Inflammatory macrophage (primary cell): ENCODE measurements at regions not wholly inside any gene's neighbourhood (a gene's known extent, or its start where the extent isn't known, plus 50 kb on each side); places are given as distances from the start of the nearest gene placed in this dataset.

Experiments used
- DNase-seq, 2 donors: peaks; one replicate each; pipeline ENCODE4 v3.0.0-alpha.2; 2020 to 2022

DNA sequence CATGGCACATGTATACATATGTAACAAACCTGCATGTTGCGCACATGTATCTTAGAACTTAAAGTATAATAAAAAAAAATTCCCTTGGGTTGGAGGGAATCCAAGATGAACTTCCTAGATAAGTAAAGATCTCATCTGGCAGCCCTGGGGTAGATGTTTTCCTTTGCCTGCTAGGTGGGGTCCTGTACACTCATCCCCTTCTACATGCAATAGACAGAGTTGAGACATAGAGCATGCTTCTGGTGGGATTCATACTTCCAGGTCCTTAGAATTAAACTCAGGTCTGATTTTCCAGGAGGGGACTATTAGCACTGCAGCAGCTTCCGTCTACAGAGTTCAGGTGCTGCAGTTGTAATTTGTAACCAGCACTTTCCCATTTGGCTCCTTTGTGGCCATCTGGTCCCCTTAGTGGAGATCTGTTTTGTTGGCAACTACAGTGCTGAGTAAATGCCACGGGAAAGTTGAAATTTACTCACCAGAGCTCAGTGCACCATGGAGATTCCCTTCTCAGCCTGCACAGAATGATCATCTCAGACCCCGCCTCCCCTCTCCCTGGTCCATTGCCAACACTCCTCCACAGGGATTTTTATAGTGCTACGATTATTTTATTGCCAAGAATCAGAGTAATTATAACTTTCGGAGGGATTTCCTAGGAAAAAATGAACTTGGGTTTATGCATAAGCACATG is 220.1 kb upstream of the E2F8 start:
- DNase-seq = no peak

DNA sequence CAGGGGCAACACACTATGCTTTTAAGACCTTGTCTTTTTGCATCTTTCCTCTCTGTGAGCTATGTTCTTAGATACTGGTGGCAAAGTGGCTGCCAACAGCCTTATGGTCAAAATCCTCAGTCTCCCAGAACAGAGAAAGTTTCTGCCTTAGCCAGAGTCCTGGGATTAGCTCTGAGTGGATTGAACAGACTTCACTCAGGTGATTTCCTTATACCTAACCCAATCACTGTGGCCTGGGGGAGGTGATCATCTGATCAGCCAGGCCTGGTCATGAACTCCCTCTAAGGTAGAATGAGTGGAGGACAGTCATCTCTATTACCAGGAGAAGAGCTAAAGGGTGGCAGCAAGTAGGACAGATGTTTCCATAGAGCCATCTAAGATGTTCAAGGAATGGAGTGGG is 218.5 kb upstream of the E2F8 start:
- DNase-seq = no peak

DNA sequence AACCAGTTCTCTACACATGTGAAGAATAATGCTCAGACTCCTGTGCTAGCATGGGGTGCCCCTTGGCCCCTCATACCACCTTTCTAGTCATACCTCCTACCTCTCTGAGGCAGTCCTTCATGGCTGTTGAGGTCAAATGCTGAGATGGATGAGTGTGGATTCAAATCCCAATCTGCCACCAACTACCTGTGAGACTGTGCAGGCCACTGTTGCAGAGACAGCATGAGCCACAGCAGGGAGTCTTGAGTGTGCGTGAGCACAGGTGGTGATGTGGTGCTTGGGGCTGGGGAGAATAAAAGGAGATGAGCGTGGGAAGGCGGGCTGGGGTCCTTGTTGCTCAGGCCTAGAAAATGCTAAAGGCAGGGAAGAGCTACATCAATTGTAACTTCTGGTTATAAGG is 218.0 kb upstream of the E2F8 start:
- no peak for DNase-seq

DNA sequence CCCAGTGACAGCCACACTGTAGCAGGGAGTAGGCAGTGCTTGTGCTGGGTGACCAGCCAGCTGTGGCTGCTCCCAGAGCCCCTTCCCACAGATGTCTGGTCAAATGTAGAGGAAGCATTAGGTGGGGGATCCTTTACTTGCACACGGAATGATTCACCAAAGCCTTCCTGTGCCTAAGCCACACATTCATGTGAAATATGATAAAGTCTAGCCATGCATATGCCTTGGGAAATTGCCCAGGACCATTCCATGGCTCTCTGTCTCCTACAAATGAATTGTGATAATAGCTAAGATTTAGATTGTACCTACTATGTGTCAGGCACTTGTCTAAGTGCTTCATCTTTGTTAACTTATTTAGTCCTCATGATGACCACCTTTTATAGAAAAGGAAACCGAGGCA is 217.5 kb upstream of the E2F8 start:
- no peak for DNase-seq

DNA sequence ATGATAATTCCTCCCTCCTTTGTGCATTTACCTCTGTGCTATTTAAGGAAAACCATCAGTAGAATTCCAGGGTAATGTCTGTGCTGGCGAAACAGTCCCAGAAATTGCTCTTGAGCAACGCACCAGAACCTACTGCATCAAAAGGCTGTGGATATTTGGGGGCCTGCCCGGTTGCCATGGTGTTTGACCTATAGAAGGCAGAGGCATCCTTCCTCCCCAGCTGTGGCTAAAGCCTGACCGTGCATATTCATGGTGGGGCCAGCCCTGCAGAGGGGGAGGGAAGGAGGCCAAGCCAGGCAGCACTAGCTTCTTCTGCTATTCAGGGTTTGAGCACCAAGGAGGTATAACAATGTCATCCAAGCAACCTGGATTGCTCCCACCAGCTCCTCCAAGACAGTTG is 215.0 kb upstream of the E2F8 start:
- DNase-seq = no peak

DNA sequence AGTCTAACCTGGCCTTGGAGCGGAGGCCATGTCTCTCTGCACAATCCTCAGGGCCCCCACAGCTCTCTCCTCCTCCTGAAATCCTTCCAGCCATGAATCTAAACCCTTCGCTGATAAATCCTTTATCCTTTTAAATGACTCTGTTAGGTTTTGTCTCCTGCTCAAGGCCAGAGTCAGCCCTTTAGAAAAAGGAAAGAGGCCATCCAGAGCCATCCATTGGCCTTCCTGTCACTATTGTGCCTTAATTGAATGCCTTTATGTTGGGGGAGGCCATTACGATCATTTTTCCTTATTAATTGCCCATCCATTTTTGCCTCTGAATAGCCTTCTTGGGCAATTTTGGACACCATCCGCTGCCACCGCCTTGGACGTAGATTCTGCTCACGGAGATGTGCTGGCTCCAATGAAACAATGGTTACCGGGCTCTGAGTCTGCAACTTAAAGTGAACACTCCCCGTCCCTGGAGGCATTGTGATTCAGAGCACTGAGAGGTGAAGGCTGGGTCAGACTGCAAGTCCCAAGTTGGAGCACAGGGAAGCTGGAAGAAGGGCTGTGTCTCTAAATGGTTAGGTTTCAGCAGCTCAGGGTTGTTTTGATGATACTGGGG is 213.0 kb upstream of the E2F8 start:
- no peak for DNase-seq

DNA sequence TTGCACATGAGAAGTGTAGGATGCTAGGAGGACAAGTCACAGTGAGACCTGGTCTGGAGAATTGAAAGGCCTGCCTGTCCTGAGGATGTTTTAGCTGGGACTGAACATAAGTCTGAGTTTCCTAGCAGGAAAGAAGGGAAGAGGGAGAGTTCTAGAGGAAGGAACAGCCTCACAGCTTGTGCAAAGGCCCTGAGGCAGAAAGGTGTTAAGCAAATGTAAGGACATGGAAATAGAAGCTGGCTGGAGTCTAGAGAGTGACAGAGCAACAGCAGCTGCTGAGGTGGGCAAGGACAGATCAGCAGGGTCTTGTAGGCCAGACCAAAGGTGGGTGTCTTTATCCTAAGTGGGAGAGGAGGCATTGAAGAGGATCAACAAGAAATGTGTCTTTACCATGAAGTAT is 210.9 kb upstream of the E2F8 start:
- DNase-seq = no peak

DNA sequence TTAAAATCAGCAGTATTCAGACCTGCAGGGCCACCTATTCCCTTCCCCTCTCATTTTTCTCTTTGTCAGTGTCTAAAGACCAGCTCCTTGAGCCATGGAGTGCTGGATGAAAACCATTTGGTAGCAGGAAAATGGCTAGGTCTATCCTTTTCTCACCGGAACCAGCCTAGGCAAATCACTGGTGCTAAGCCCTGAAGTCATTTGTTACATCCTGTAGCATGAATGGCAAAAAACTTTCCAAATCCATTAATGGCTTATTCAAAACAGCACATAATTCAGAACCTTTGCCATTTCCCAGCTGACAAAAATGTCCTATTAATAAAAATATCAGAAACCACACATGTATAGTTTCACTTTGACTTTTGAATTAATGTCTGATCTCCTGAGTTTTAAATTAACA is 209.5 kb upstream of the E2F8 start:
- DNase-seq = no peak

DNA sequence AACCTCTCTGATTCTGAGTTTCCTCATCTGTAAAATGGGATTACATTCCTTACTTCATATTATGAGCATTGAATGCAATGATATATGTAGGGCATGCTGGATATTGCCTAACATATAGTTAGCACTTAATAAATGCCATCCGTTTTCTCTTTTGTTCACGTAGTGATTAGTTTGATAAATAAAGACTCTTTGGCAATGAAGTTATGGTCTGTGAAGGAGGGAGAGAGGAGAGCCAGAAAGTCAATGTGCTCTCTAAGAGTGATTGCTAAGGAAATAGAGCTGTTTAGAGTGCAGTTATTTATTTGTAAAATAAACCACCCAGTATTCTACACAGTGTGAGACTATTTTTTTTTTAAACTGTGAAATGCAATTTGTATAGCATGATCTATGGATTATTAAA is 207.9 kb upstream of the E2F8 start:
- no peak for DNase-seq

DNA sequence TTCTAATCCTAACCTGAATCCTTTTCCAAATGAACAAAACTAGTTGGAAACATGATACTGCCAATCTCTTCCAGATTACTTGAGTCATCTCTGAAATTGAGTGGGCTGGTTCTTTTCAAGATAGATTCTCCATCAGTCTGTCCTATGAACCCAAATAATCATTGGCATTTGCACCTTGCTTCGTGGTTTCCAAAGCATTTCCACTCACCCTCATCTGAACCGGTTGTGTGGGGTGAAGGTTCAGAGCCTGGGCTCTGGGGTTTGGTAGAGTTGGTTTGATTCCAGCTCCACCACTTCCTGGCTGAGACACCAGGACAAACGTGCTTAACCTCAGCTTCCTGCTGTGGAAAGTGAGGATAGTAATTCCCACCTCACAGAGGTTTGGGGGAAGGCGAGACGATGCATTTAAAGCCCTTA is 206.4 kb upstream of the E2F8 start:
- DNase-seq = no peak

DNA sequence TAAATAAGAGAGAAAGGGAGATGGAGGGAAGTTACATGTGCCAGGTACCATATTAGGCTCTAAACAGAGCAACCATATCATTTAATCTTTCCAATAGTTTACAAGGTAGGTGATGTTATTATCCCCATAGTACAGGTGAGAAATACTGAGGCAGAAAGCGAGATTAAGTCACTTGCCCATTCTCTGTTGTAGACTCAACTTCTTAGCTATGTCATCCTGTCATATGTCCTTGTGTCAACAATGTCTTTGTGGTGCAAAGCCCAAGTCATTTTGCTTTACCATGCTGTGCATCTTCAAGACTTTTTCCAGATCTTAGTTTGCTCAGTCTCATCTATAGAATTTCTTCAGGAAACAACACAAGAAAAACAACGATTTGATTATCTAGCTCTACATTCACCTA is 205.0 kb upstream of the E2F8 start:
- no peak for DNase-seq

DNA sequence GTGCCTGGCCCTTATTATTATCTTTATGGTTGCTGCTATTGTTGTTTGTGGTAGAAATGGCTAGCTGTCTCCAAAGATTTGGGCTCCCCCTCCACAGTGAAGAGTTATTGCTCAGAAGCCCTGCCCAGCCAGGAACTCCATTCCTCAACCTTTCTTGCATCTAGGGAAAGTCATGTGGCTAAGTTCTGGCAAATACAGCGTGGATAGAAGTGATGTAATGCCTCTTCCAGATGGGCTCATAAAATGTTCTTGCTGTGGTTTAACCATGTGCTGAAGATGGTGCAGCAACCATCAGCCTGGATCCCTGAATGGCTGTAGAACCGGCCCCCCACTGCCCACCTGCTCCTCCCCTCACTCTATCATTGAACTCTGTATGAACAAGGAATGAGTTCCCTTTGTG is 203.5 kb upstream of the E2F8 start:
- no peak for DNase-seq

DNA sequence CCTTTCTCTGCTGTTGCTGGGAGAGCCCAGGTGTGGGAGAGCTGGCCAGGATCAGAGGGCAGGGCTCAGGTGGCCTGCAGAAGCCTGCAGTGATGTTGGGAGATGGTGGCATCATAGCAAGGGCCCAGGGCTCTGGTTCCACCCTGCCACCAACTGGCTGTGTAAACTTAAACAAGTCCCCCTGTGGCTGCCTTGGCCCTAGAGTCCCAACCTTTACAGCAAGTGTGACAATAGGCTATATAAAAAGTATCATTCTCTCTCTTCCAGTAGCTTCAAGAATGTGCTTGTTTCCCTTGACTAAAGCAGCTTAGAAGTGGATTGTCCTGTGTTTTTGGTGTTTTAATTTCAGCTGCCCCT is 201.8 kb upstream of the E2F8 start:
- DNase-seq = no peak

DNA sequence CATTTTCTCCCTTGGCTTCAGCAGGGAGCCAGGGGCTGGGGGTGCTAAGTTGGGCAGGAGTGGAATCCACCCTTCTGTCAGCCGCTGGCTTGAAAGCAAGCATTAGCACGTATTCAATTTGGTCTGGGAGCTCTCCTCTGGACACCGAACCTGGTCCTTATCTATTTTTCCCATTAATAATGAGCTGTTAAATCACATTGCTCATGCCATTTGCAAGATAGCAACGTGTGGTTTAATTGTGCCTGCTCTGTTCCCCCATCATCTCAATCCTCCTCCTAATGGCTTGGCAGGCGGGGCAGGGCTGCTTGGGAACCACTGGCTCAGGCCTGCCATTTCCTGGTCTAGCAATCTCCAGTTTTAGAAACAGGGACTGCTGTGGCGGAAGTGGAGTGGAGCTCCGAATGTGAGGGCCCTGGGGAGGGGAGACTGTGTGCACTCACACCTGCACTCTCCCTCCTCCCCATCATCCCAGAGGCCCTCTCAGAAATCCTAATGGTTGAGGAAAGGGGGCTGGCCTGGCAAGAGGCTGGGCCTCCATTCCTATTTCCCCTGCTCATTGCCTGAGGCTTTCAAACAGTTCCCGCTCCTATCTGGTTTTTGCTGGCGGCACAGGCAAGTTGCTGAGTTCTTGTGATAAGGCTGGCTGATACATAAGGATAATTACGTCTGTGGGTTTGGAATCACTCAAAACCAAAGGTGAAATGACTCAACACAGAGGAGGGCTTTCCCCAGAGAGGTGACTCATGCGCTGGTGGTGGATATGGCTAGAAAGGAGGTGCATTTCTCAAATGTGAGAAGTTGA is 201.2 kb upstream of the E2F8 start:
- DNase-seq = no peak

DNA sequence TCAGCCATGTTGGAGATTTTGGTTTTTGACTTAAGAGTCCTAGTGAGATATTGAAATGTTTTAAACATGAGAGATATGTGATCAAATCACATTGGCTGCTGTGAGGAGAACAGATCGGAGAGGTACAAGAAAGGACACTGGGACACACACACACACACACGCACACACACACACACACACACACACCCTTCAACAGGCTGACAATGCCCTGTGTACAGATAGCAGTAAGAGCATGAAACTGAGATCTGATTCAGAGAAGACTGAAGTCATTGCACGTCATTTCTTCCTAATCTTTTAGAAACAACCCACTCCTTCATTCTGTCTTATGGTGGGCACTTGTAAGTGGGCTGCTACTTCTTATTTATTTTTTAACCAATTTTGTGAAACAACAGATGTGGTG is 200.5 kb upstream of the E2F8 start:
- DNase-seq = no peak

DNA sequence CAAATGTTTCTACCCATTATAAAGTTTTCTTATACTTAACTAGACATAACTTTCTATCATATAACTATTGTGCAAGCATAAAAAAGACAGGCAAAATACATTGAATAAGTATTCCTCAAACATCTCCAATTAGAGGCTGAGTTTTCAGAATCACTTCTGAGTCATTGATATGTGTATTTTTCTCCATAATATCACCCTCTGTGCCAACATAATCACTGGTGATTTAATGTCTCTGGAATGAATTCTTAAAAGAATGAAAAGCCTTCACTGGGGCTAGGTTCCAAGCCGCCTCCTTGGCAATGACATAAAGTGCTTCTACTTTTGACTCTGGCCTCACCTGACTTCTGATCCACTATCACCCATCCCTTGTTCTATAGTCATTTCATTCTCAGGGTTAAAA is 197.0 kb upstream of the E2F8 start:
- DNase-seq = no peak

DNA sequence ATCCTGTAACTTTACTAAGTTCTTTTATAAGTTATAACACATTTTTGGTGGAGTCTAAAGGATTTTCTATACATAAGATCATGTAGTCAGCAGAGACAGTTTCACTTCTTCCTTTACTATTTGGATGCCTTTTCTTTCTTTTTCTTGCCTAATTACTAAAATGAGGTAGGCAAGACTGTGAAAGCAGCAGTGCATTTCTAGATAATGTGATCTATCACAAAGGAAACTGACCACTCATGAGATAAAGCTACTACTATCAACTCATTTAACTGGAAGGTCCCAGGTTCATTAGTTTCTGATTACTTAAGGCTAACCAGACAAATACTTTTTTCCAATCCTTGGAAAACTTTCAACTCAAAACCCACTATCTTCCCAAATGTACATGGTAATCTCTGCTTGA is 196.2 kb upstream of the E2F8 start:
- no peak for DNase-seq

DNA sequence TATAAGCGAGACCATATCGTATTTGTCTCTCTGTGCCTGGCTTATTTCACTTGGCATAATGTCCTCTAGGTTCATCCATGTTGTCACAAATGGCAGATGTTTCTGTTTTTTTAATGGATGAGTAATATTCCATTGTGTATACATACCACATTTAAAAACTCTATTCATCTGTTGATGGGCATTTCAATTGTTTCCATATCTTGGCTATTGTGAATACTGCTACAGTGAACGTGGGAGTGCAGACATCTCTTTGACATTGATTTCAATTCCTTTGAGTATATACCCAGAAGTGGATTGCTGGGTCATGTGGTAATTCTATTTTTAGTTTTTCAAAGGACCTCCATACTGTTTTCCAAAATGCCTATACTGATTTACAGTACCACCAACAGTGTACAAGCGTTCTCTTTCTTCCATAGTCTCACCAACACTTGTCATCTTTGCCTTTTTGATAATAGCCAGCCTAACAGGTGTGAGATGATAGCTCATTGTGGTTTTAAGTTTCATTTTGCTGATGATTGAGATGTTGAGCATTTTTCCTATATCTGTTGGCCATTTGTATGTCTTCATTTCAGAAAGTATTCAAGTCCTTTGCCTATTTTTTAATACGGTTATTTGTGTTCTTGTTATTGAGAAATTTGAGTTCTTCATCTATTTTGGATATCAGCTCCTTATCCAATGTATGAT is 194.7 kb upstream of the E2F8 start:
- no peak for DNase-seq

DNA sequence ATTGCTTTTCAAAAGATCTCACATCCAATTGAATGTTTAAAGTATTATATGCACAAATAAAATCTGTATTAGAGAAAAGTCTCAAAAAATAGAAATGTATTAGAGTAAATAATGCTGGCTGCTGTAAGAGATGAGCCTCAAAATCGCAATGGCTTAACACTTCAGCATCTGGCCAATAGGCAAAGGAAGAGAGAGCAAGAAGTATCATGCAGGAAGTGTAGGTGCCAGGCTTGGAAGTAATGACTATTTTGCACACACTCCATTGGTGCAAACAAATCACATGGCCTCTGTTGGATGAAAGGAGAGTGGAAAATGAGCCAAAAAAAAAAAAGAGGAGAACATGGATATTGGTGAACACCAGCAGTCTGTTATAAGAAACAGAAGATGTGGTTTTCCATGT is 193.0 kb upstream of the E2F8 start:
- no peak for DNase-seq

DNA sequence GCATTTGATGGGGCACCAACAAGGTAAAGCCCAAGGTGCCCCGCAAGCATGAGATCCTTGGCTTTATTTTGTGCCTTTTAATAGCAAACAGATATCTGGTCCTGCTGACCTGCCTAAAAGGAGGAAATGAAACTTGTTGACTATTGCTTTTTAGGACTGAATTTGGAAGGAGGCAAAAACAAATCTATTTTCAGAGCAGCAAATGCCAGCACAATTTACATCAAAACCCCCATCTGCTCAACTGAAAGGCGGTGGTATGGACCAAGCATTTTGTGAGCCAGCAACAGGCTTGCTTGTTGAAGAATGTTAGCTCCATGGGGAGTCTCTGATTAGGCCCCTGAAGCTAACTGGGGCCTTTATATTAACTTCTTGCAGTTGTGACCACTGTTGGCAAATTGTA is 192.6 kb upstream of the E2F8 start:
- DNase-seq = no peak

DNA sequence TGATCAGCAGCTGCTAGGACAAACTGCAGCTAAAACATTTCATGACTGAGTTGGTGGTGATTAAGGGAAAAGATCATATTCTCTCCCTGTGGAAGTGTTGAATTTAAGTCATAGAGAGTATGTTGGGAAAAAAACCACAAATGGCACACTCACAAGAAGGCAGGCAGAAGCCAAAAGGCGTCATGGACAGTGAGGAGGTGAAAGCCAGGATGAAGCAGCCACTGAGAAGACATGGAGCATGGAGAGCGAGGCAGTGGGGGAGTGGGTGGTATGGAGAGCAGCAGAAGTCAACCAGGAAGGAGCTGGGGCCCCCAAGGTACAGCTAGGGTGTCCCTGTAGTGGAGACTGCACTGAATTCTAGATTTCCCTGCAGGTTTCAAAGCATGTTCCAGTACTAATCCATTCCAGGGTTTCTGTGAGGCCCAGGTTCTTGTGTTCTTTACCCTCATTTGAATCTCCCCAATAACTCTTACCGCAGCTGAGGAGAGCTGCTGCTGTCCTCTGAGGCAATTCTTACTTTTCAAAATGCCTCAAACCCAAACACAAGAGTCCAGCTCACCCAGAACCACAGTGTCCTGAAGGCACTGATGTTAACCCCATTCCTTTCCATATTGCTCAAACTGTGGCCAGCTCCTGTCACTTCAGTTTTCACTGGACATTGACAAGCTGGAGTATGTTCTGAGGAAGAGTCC is 191.8 kb upstream of the E2F8 start:
- DNase-seq = no peak

DNA sequence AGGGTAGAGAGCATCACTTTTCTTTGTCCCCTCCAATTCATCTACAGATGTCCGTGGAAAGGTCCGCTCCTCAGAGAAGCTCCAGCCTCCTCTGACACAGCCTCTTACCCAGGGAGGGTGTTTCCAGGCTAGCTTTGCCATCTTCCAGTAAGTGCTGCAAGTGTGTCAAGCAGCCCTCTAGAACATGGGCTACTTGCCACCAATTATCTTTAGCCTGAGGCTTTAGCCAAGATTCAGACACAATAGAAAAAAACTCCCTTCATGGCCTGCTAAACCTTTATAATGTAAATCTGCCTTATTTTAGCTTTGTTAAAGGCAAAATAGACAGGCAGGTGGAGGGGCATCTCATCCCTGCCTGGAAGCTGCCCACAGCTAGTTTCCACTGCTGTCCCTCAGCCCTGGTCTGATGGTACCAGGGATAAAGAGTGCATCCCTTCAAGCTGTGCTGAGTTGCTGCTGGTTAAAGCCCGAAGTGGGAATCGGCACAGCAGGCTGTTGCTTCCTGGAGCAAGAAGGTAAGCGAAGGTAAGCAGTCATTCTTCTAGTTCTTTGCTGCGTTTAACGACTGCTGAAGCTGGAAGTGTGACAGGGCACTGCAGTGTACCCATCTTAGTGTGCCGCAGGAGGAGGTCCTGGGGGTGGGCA is 190.1 kb upstream of the E2F8 start:
- DNase-seq = no peak

DNA sequence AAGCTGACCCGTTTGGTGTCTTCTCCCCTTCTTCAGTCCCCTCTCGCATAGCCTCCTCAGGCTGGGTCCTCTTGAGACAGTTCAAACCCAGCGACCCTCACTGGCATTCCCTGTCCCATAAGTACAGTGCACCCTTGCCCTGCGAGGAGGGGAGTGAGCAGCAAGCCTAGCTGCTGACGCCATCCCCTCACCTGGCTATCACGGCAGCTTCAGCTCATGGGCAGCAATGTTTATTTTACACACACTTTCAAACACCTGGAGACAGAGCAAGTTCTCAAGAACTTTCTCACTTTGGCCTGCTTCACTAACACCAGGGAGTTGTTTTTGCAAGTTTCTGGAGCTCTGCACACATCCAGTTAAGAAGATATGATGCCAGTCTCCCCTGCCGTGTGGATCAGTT is 189.6 kb upstream of the E2F8 start:
- DNase-seq = no peak
